DOHH2 (cell line): ENCODE measurements at regions not wholly inside any gene's neighbourhood (a gene's known extent, or its start where the extent isn't known, plus 50 kb on each side); places are given as distances from the start of the nearest gene placed in this dataset.

ENCODE experiments used
- H3F3A ChIP-seq: fragments of 200-600 bp; sonication (generic), shearing (Covaris generic); 2 replicates; pipeline ENCODE4 v1.6.0; 2016; ENCODE audit warnings: antibody characterized with exemption, mild to moderate bottlenecking; ENCODE audit not compliant: control insufficient read depth, insufficient read depth
- H3K27ac ChIP-seq: fragments of 200-600 bp; sonication (generic); 2 replicates; pipeline ENCODE4 v1.5.1; 2014; ENCODE audit warnings: low read depth, mild to moderate bottlenecking, low read length, moderate library complexity
- H3K27me3 ChIP-seq: fragments of 200-600 bp; sonication (generic); 2 replicates; pipeline ENCODE4 v1.6.1; 2014; ENCODE audit warnings: mild to moderate bottlenecking, low read length, mixed read lengths; ENCODE audit not compliant: control insufficient read depth
- H3K36me3 ChIP-seq: fragments of 200-600 bp; sonication (generic); 2 replicates; pipeline ENCODE4 v1.6.1; 2014; ENCODE audit warnings: mild to moderate bottlenecking, low read length, moderate library complexity, mixed read lengths; ENCODE audit not compliant: control insufficient read depth
- H3K4me1 ChIP-seq: fragments of 200-600 bp; sonication (generic); 2 replicates; pipeline ENCODE4 v1.6.1; 2014; ENCODE audit warnings: mild to moderate bottlenecking, low read length, mixed read lengths; ENCODE audit not compliant: control insufficient read depth
- H3K4me2 ChIP-seq: fragments of 200-600 bp; sonication (generic); 2 replicates; pipeline ENCODE4 v1.6.0; 2014; ENCODE audit warnings: mild to moderate bottlenecking, low read length, moderate library complexity
- H3K4me3 ChIP-seq: fragments of 200-600 bp; sonication (generic); 2 replicates; pipeline ENCODE4 v1.5.1; 2014; ENCODE audit warnings: mild to moderate bottlenecking, low read length, mixed read lengths
- H3K79me2 ChIP-seq: fragments of 200-600 bp; sonication (generic); 2 replicates; pipeline ENCODE4 v1.6.1; 2014; ENCODE audit warnings: mild to moderate bottlenecking, low read length, mixed read lengths; ENCODE audit not compliant: control insufficient read depth
- H3K9me2 ChIP-seq: fragments of 200-600 bp; sonication (generic); replicated peaks from 2 replicates; pipeline ENCODE4 v1.6.1; 2014; ENCODE audit warnings: mild to moderate bottlenecking, low read length, mixed read lengths; ENCODE audit not compliant: control insufficient read depth
- H3K9me3 ChIP-seq: fragments of 200-600 bp; sonication (generic); 2 replicates; pipeline ENCODE4 v1.6.1; 2014; ENCODE audit warnings: antibody characterized with exemption, low read length, mixed read lengths; ENCODE audit not compliant: control insufficient read depth, insufficient read depth
- H4K20me1 ChIP-seq: fragments of 200-600 bp; sonication (generic); 2 replicates; pipeline ENCODE4 v1.6.0; 2014; ENCODE audit warnings: low read depth, mild to moderate bottlenecking, antibody characterized with exemption, low read length, moderate library complexity; ENCODE audit not compliant: control insufficient read depth, insufficient read depth
- EZH2phosphoT487 ChIP-seq: fragments of 200-600 bp; sonication (generic); IDR thresholded peaks from 2 replicates; pipeline ENCODE4 v1.6.1; 2017; ENCODE audit warnings: borderline replicate concordance, mild to moderate bottlenecking, antibody characterized with exemption, low read length, moderate library complexity, mixed read lengths
- TF ChIP-seq, protein P1 (sequence below): fragments of 200-600 bp; sonication (generic); IDR thresholded peaks from one replicate; pipeline ENCODE4 v1.5.1; 2014; ENCODE audit warnings: antibody characterized with exemption, mild to moderate bottlenecking, low read depth, low read length; ENCODE audit not compliant: poor library complexity, severe bottlenecking

GRCh38 chr2:108129636-108130035 is 110.1 kb upstream of the SULT1C3 start:
- no peak overlapping the region for H3K27ac ChIP-seq
- no peaks in the 10 kb centered on the region for H3K9me3 ChIP-seq
- H3K36me3 ChIP-seq, result no peaks in the 10 kb centered on the region
- H3K79me2 ChIP-seq, result no peaks in the 10 kb centered on the region
- no peak overlapping the region for H3K4me2 ChIP-seq
- no peak overlapping the region for H3K4me3 ChIP-seq
- no peaks in the 10 kb centered on the region for H3K9me2 ChIP-seq
- no peaks in the 10 kb centered on the region for H3F3A ChIP-seq
- no peaks in the 10 kb centered on the region for H3K27me3 ChIP-seq
- TF ChIP-seq EZH2phosphoT487, result no peak
- TF ChIP-seq, protein P1, sequence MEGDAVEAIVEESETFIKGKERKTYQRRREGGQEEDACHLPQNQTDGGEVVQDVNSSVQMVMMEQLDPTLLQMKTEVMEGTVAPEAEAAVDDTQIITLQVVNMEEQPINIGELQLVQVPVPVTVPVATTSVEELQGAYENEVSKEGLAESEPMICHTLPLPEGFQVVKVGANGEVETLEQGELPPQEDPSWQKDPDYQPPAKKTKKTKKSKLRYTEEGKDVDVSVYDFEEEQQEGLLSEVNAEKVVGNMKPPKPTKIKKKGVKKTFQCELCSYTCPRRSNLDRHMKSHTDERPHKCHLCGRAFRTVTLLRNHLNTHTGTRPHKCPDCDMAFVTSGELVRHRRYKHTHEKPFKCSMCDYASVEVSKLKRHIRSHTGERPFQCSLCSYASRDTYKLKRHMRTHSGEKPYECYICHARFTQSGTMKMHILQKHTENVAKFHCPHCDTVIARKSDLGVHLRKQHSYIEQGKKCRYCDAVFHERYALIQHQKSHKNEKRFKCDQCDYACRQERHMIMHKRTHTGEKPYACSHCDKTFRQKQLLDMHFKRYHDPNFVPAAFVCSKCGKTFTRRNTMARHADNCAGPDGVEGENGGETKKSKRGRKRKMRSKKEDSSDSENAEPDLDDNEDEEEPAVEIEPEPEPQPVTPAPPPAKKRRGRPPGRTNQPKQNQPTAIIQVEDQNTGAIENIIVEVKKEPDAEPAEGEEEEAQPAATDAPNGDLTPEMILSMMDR, result no peak
- no peaks in the 10 kb centered on the region for H3K4me1 ChIP-seq
- H4K20me1 ChIP-seq, result no peaks in the 10 kb centered on the region

DNA sequence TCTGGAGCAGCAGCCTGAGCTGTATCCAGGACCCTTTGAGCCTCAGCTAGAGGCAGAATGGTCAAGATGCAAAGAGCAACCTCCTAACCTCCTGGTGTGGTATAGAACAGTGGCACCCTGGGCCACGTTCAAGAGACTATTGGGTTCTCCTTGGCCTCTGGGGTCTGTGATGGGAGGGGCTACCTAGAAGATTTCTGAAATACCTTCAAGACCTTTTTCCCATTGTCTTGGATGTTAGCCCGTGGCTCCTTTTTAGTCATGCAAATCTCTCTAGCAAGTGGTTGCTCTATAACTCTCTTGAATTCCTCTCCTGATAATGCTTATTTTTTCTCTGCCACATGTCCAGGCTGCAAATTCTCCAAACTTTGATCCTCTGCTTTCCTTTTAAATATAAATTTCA is 106.3 kb upstream of the SULT1C3 start:
- Histone ChIP-seq H3K79me2 (no peaks in the 10 kb centered on the region), H3K4me3 (no peak overlapping the region), H4K20me1 (no peaks in the 10 kb centered on the region), H3K9me2 (no peaks in the 10 kb centered on the region), H3K9me3 (no peaks in the 10 kb centered on the region), H3K27ac (no peak overlapping the region), H3F3A (no peaks in the 10 kb centered on the region), H3K27me3 (no peaks in the 10 kb centered on the region), H3K4me2 (no peak overlapping the region), H3K4me1 (no peaks in the 10 kb centered on the region), H3K36me3 (no peaks in the 10 kb centered on the region)
- TF ChIP-seq, protein P1, result no peak
- no peak for TF ChIP-seq EZH2phosphoT487

GRCh38 chr2:108139521-108139920 is 100.2 kb upstream of the SULT1C3 start:
- Histone ChIP-seq H3K9me2 (no peaks in the 10 kb centered on the region), H4K20me1 (no peaks in the 10 kb centered on the region), H3K4me1 (no peaks in the 10 kb centered on the region), H3K36me3 (no peaks in the 10 kb centered on the region), H3K27ac (no peak overlapping the region), H3K4me3 (no peak overlapping the region), H3K4me2 (no peak overlapping the region), H3F3A (no peaks in the 10 kb centered on the region), H3K27me3 (no peaks in the 10 kb centered on the region), H3K79me2 (no peaks in the 10 kb centered on the region), H3K9me3 (no peaks in the 10 kb centered on the region)
- no peak for TF ChIP-seq EZH2phosphoT487
- TF ChIP-seq, protein P1, result no peak

- Histone ChIP-seq H4K20me1 (no peaks in the 10 kb centered on the region), H3F3A (no peaks in the 10 kb centered on the region), H3K79me2 (no peaks in the 10 kb centered on the region), H3K9me2 (no peaks in the 10 kb centered on the region), H3K27ac (no peak overlapping the region), H3K4me2 (no peak overlapping the region), H3K36me3 (no peaks in the 10 kb centered on the region), H3K4me3 (no peak overlapping the region), H3K4me1 (no peaks in the 10 kb centered on the region), H3K27me3 (no peaks in the 10 kb centered on the region), H3K9me3 (no peaks in the 10 kb centered on the region)
- TF ChIP-seq EZH2phosphoT487, result no peak
- TF ChIP-seq, protein P1, result no peak
Measured at GRCh38 chr2:108145557-108146326, 94.0 kb upstream of the SULT1C3 start.
